Fibroblast of the aortic adventitia (primary cell): ENCODE measurements at regions not wholly inside any gene's neighbourhood (a gene's known extent, or its start where the extent isn't known, plus 50 kb on each side); places are given as distances from the start of the nearest gene placed in this dataset.
"Not testable (repeated sequence)": the region's sequence is repeated elsewhere in the genome, so short reads cannot be mapped to it uniquely, and the experiment has no call there.

Experiments
- DNase-seq: peaks from one replicate; pipeline ENCODE4 v3.0.0-alpha.2; 2010; ENCODE audit warnings: low read depth
- H3K4me3 ChIP-seq: 2 replicates; pipeline ENCODE4 v1.5.1; 2011; ENCODE audit warnings: low read depth, mild to moderate bottlenecking, control low read depth, low read length, moderate library complexity
- CTCF ChIP-seq: IDR thresholded peaks from 2 replicates; pipeline ENCODE4 v1.5.1; 2011; ENCODE audit warnings: mild to moderate bottlenecking, low read length, control low read depth, inconsistent platforms; ENCODE audit not compliant: insufficient read depth

GRCh38 chr15:20106026-20106425 is 435.6 kb downstream of the GOLGA6L6 start:
- TF ChIP-seq CTCF = no peak
- DNase-seq = no peak
- no peak overlapping the region for H3K4me3 ChIP-seq

GRCh38 chr15:20105011-20105990 is 436.3 kb downstream of the GOLGA6L6 start:
- not testable (repeated sequence) for DNase-seq, H3K4me3 ChIP-seq

- not testable (repeated sequence) for DNase-seq, H3K4me3 ChIP-seq
Measured at GRCh38 chr15:20104551-20104950, 437.0 kb downstream of the GOLGA6L6 start.

- DNase-seq = not testable (repeated sequence)
Measured at GRCh38 chr15:20102862-20103261, 438.7 kb downstream of the GOLGA6L6 start.

GRCh38 chr15:20102209-20102608 is 439.4 kb downstream of the GOLGA6L6 start:
- H3K4me3 ChIP-seq, DNase-seq: not testable (repeated sequence)

More at GRCh38 chr15:20102862-20103261, 438.7 kb downstream of the GOLGA6L6 start:
- H3K4me3 ChIP-seq = not testable (repeated sequence)

- DNase-seq, H3K4me3 ChIP-seq: not testable (repeated sequence)
Measured at GRCh38 chr15:20101281-20101680, 440.3 kb downstream of the GOLGA6L6 start.

GRCh38 chr15:20100604-20101270 is 440.9 kb downstream of the GOLGA6L6 start:
- not testable (repeated sequence) for DNase-seq, H3K4me3 ChIP-seq

- DNase-seq, H3K4me3 ChIP-seq: not testable (repeated sequence)
Measured at GRCh38 chr15:20095699-20096303, 445.8 kb downstream of the GOLGA6L6 start.

- DNase-seq, H3K4me3 ChIP-seq: not testable (repeated sequence)
Measured at GRCh38 chr15:20089541-20089940, 452.1 kb downstream of the GOLGA6L6 start.

GRCh38 chr15:20084026-20084425 is 457.6 kb downstream of the GOLGA6L6 start:
- not testable (repeated sequence) for H3K4me3 ChIP-seq, DNase-seq

- not testable (repeated sequence) for DNase-seq, H3K4me3 ChIP-seq
Measured at GRCh38 chr15:20074082-20074481, 467.5 kb downstream of the GOLGA6L6 start.

- H3K4me3 ChIP-seq = not testable (repeated sequence)
Measured at GRCh38 chr15:20069043-20069442, 472.6 kb downstream of the GOLGA6L6 start.

GRCh38 chr15:20066173-20066572 is 475.4 kb downstream of the GOLGA6L6 start:
- DNase-seq, H3K4me3 ChIP-seq: not testable (repeated sequence)

More at GRCh38 chr15:20069043-20069442, 472.6 kb downstream of the GOLGA6L6 start:
- not testable (repeated sequence) for DNase-seq

- H3K4me3 ChIP-seq, DNase-seq: not testable (repeated sequence)
Measured at GRCh38 chr15:20065508-20065907, 476.1 kb downstream of the GOLGA6L6 start.

GRCh38 chr15:20063167-20063566 is 478.4 kb downstream of the GOLGA6L6 start:
- H3K4me3 ChIP-seq, DNase-seq: not testable (repeated sequence)

- H3K4me3 ChIP-seq, DNase-seq: not testable (repeated sequence)
Measured at GRCh38 chr15:20060838-20061237, 480.8 kb downstream of the GOLGA6L6 start.

GRCh38 chr15:20056871-20057270 is 484.7 kb downstream of the GOLGA6L6 start:
- DNase-seq, H3K4me3 ChIP-seq: not testable (repeated sequence)
